ENCODE measurements at regions not wholly inside any gene's neighbourhood (a gene's known extent, or its start where the extent isn't known, plus 50 kb on each side); places are given as distances from the start of the nearest gene placed in this dataset.

GRCh38 chr2:220451438-220451837, 824.0 kb downstream of the SLC4A3 start:
- in situ Hi-C loops (cut with MboI; ENCODE audit: low sequenced_read_pairs): no loop called here

- in situ Hi-C loops (cut with MboI; ENCODE audit: low sequenced_read_pairs): no loop called here
These were observed 825.1 kb downstream of the SLC4A3 start for GRCh38 chr2:220452561-220452960.

- in situ Hi-C loops (cut with MboI; ENCODE audit: low sequenced_read_pairs): no loop called here
These were observed 828.0 kb downstream of the SLC4A3 start for GRCh38 chr2:220455351-220455990.

GRCh38 chr2:220458051-220458450, 830.6 kb downstream of the SLC4A3 start:
- in situ Hi-C loops (cut with MboI; ENCODE audit: low sequenced_read_pairs): no loop called here

GRCh38 chr2:220460257-220460985, 833.0 kb downstream of the SLC4A3 start:
- in situ Hi-C loops (cut with MboI; ENCODE audit: low sequenced_read_pairs): no loop called here

- in situ Hi-C loops (cut with MboI; ENCODE audit: low sequenced_read_pairs): no loop called here
These were observed 836.4 kb downstream of the SLC4A3 start for GRCh38 chr2:220463876-220464275.

GRCh38 chr2:220465700-220466099, 838.3 kb downstream of the SLC4A3 start:
- in situ Hi-C loops (cut with MboI; ENCODE audit: low sequenced_read_pairs): no loop called here

- in situ Hi-C loops (cut with MboI; ENCODE audit: low sequenced_read_pairs): no loop called here
These were observed 838.8 kb downstream of the SLC4A3 start for GRCh38 chr2:220466251-220466691.

GRCh38 chr2:220469201-220469600, 841.8 kb downstream of the SLC4A3 start:
- in situ Hi-C loops (cut with MboI; ENCODE audit: low sequenced_read_pairs): no loop called here

- in situ Hi-C loops (cut with MboI; ENCODE audit: low sequenced_read_pairs): no loop called here
These were observed 846.2 kb downstream of the SLC4A3 start for GRCh38 chr2:220473611-220474010.

GRCh38 chr2:220476877-220477276, 849.4 kb downstream of the SLC4A3 start:
- in situ Hi-C loops (cut with MboI; ENCODE audit: low sequenced_read_pairs): no loop called here

- in situ Hi-C loops (cut with MboI; ENCODE audit: low sequenced_read_pairs): no loop called here
These were observed 851.1 kb downstream of the SLC4A3 start for GRCh38 chr2:220478305-220479058.

GRCh38 chr2:220482716-220483115, 855.3 kb downstream of the SLC4A3 start:
- in situ Hi-C loops (cut with MboI; ENCODE audit: low sequenced_read_pairs): no loop called here

GRCh38 chr2:220489121-220489520, 861.7 kb downstream of the SLC4A3 start:
- in situ Hi-C loops (cut with MboI; ENCODE audit: low sequenced_read_pairs): no loop called here

- in situ Hi-C loops (cut with MboI; ENCODE audit: low sequenced_read_pairs): no loop called here
These were observed 864.2 kb downstream of the SLC4A3 start for GRCh38 chr2:220491670-220492069.

- in situ Hi-C loops (cut with MboI; ENCODE audit: low sequenced_read_pairs): no loop called here
These were observed 866.6 kb downstream of the SLC4A3 start for GRCh38 chr2:220493871-220494525.

- in situ Hi-C loops (cut with MboI; ENCODE audit: low sequenced_read_pairs): no loop called here
These were observed 869.1 kb downstream of the SLC4A3 start for GRCh38 chr2:220496513-220496912.

- in situ Hi-C loops (cut with MboI; ENCODE audit: low sequenced_read_pairs): no loop called here
These were observed 871.8 kb downstream of the SLC4A3 start for GRCh38 chr2:220499225-220499624.

GRCh38 chr2:220502539-220502938, 875.1 kb downstream of the SLC4A3 start:
- in situ Hi-C loops (cut with MboI; ENCODE audit: low sequenced_read_pairs): no loop called here

GRCh38 chr2:220503431-220503830, 876.0 kb downstream of the SLC4A3 start:
- in situ Hi-C loops (cut with MboI; ENCODE audit: low sequenced_read_pairs): no loop called here

GRCh38 chr2:220504938-220505503, 877.6 kb downstream of the SLC4A3 start:
- in situ Hi-C loops (cut with MboI; ENCODE audit: low sequenced_read_pairs): no loop called here

Data from HL-60/S4 (cell line).